Lung (tissue), 11 donors: ENCODE measurements at regions not wholly inside any gene's neighbourhood (a gene's known extent, or its start where the extent isn't known, plus 50 kb on each side); places are given as distances from the start of the nearest gene placed in this dataset.

Source experiments
- ATAC-seq: fragments of 200-7000 bp; cut with Tn5 transposase; one replicate; pipeline ENCODE4 v1.9.1; 2020; ENCODE audit warnings: moderate number of reproducible peaks; ENCODE audit not compliant: insufficient read depth, low FRiP score
- DNase-seq, 3 donors: peaks; one replicate each; pipeline ENCODE4 v3.0.0-alpha.2; 2013 to 2017
- H3K27ac ChIP-seq, 2 donors: one replicate each; pipeline ENCODE4 v1.5.1; 2013; ENCODE audit warnings: mild to moderate bottlenecking in 2 of 2, moderate library complexity in 2 of 2, control low read depth in 1 of 2, inconsistent platforms in 1 of 2, low read depth in 1 of 2, low read length in 1 of 2
- H3K27me3 ChIP-seq, 3 donors: one replicate each; pipeline ENCODE4 v1.5.1; 2013; ENCODE audit warnings: low read length in 2 of 3; ENCODE audit not compliant: control insufficient read depth in 3 of 3, insufficient read depth in 3 of 3
- H3K36me3 ChIP-seq, 4 donors: one replicate each; pipeline ENCODE4 v1.5.1; 2013; ENCODE audit warnings: low read length in 4 of 4, mild to moderate bottlenecking in 1 of 4, moderate library complexity in 1 of 4; ENCODE audit not compliant: control insufficient read depth in 4 of 4, insufficient read depth in 4 of 4
- H3K4me1 ChIP-seq, 5 donors: one replicate each; pipeline ENCODE4 v1.5.1; 2013; ENCODE audit warnings: low read length in 5 of 5, mild to moderate bottlenecking in 2 of 5, moderate library complexity in 1 of 5; ENCODE audit not compliant: control insufficient read depth in 5 of 5, insufficient read depth in 5 of 5
- H3K4me3 ChIP-seq: one replicate; pipeline ENCODE4 v1.5.1; 2013; ENCODE audit warnings: mild to moderate bottlenecking, control low read depth, moderate library complexity
- H3K9ac ChIP-seq, 2 donors: one replicate each; pipeline ENCODE4 v1.5.1; 2013; ENCODE audit warnings: low read length in 2 of 2, control low read depth in 1 of 2; ENCODE audit not compliant: insufficient read depth in 1 of 2
- H3K9me3 ChIP-seq, 4 donors: one replicate each; pipeline ENCODE4 v1.5.1; 2013; ENCODE audit warnings: low read length in 3 of 4, mild to moderate bottlenecking in 1 of 4, moderate library complexity in 1 of 4; ENCODE audit not compliant: control insufficient read depth in 4 of 4, insufficient read depth in 3 of 4
- CTCF ChIP-seq: IDR thresholded peaks from 2 replicates; pipeline ENCODE4 v1.5.1; 2012; ENCODE audit warnings: mild to moderate bottlenecking; ENCODE audit errors: control extremely low read depth, extremely low read depth
- WGBS, 2 donors: extraction: QIAGEN DNeasy Blood & Tissue Kit; methylation state at CpG; one replicate each; pipeline ENCODE4 v1.1.7; 2013; 5-methylcytosine and 5-hydroxymethylcytosine counted together
- donor health status: control.
- donor health status: control.
- donor health status: Bipolar disorder and iron deficiency.
- donor health status: healthy.
- donor health status: DM: yes; HTN: yes; CAD: no.

DNA sequence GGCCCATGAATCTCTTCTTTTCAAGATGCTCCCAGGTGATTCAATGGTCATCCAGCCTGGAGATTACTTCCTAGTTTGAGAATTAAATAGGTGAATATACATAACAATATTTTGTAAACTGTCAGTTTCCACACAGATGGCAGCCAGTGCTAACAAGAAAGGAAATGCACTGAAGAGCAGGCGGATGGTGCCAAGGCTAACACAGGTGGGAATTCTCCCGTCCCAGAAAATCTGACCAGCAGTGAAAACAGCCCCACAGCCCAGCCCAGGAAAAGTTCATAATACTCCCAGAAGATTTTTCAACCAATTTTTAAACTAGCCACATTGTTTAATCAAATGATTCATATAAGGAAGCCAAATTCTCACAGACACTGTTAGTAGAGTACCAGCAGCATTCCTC, 387.2 kb upstream of the GATB start:
- no peak for TF ChIP-seq CTCF
- no peak overlapping the region for H3K27ac ChIP-seq
- WGBS, 2 donors, result 74 to 81% methylated on average over 2 of the region's 2 CpGs
- no peak overlapping the region for H3K9ac ChIP-seq
- no peak for ATAC-seq
- DNase-seq, result no peak
- H3K9me3 ChIP-seq, result peaks cover 0 to 7% (median 2%) of the 10 kb centered on the region in 4 donors
- no peaks in the 10 kb centered on the region for H3K27me3 ChIP-seq
- H3K36me3 ChIP-seq, result no peaks in the 10 kb centered on the region
- no peak overlapping the region for H3K4me3 ChIP-seq
- no peaks in the 10 kb centered on the region for H3K4me1 ChIP-seq

- no peak for ATAC-seq
- H3K4me1 ChIP-seq, result no peaks in the 10 kb centered on the region
- TF ChIP-seq CTCF, result no peak
- H3K9me3 ChIP-seq, result peaks cover 0 to 7% (median 2%) of the 10 kb centered on the region in 4 donors
- 53 to 63% methylated on average over 1 of the region's 1 CpG for WGBS, 2 donors
- no peak overlapping the region for H3K9ac ChIP-seq
- DNase-seq, result no peak
- no peak overlapping the region for H3K4me3 ChIP-seq
- no peak overlapping the region for H3K27ac ChIP-seq
- no peaks in the 10 kb centered on the region for H3K36me3 ChIP-seq
- no peaks in the 10 kb centered on the region for H3K27me3 ChIP-seq
Measured at GRCh38 chr4:152146244-152146643, 385.4 kb upstream of the GATB start.

GRCh38 chr4:152143806-152144205, 383.0 kb upstream of the GATB start:
- Histone ChIP-seq H3K27ac (no peak overlapping the region), H3K4me3 (no peak overlapping the region), H3K9me3 (peaks cover 0 to 7% (median 2%) of the 10 kb centered on the region in 4 donors), H3K9ac (no peak overlapping the region), H3K27me3 (no peaks in the 10 kb centered on the region), H3K36me3 (no peaks in the 10 kb centered on the region), H3K4me1 (no peaks in the 10 kb centered on the region)
- no peak for ATAC-seq
- no peak for TF ChIP-seq CTCF
- no peak for DNase-seq

- peaks cover 0 to 3% (median 0%) of the 10 kb centered on the region in 4 donors for H3K9me3 ChIP-seq
- ATAC-seq (no peak), DNase-seq (no peak)
- H3K36me3 ChIP-seq, result no peaks in the 10 kb centered on the region
- TF ChIP-seq CTCF, result no peak
- no peaks in the 10 kb centered on the region for H3K4me1 ChIP-seq
- 47 to 73% methylated on average over 3 of the region's 3 CpGs for WGBS, 2 donors
- H3K9ac ChIP-seq, result no peak overlapping the region
- no peak overlapping the region for H3K4me3 ChIP-seq
- H3K27ac ChIP-seq, result no peak overlapping the region
- no peaks in the 10 kb centered on the region for H3K27me3 ChIP-seq
Measured at GRCh38 chr4:152138451-152138850, 377.6 kb upstream of the GATB start.
